NCI-H2081 treated with DMSO at 0.1 percent for 48 hours (cell line): ENCODE measurements at regions not wholly inside any gene's neighbourhood (a gene's known extent, or its start where the extent isn't known, plus 50 kb on each side); places are given as distances from the start of the nearest gene placed in this dataset.

ENCODE experiments used
- DNase-seq: peaks from one replicate; lab custom pipeline; 2025; lab: John Stamatoyannopoulos, UW

- no peak for DNase-seq
Observed at GRCh38 chr14:80146941-80147340, 64.4 kb downstream of the DIO2 start.

GRCh38 chr14:80136358-80136757 is 74.9 kb downstream of the DIO2 start:
- DNase-seq = no peak

GRCh38 chr14:80135305-80136088 is 75.8 kb downstream of the DIO2 start:
- no peak for DNase-seq

DNA sequence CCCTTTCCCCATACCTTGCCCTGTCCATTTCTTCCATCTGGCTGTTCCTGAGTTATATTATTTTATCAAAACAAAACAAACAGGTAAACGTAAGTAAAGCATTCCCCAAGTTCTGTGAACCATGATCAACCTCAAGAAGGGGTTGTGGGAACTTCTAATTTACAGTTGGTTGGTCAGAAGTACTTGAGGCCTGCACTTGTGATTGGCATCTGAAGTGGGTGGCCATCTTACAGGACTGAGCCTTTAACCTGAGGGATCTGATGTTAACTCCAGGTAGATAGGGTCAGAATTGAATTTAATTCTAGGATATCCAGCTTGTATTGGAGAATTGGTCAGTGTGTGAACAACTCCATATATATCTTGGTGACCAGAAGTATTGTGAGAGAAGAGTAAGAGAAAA is 77.0 kb downstream of the DIO2 start:
- DNase-seq = no peak

- DNase-seq = no peak
Observed at GRCh38 chr14:80133457-80133856, 77.8 kb downstream of the DIO2 start.

DNA sequence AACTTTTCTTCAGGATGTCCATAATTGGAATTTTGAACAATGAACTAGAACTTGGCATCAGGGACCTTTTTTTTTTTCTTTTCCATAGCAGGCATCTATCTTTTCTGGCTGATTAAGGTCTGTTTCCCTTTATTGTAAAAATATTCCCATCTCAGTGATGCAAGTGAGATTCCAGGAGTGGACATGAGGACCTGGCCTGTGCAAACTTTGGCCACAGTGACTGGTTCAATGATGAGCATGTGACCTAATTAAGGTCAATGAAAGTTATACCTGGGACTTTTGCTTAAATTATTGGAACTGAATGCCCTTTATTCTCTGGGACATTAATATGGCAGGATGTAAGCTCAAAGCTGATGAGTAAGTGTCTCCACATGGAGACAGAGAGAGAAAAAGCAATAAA is 83.8 kb downstream of the DIO2 start:
- no peak for DNase-seq

- DNase-seq = no peak
Observed at GRCh38 chr14:80124794-80125193, 86.5 kb downstream of the DIO2 start.

DNA sequence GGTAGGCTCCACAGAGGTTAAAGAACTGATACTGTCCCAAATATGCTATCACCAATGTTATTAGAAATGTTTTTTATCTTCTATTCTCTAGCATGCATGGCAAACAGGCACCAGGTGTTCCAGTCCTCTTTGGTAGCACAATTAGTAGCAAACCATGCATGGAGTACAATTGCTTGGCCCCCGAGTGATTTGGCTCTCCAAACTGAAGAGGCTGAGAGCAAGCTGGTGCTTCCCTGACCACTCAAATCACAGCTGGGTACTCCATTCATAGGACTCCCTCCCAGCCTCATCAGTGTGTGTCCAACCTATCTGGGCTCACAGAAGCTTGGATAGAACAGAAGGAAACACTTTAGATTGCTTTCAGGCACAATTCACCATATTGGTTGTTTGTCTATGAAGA is 93.4 kb downstream of the DIO2 start:
- DNase-seq = peak; percentile 34

GRCh38 chr14:80116157-80116556 is 95.1 kb downstream of the DIO2 start:
- no peak for DNase-seq

- DNase-seq = no peak
Observed at GRCh38 chr14:80110721-80111120, 100.6 kb downstream of the DIO2 start.

- no peak for DNase-seq
Observed at GRCh38 chr14:80109055-80109454, 102.2 kb downstream of the DIO2 start.

DNA sequence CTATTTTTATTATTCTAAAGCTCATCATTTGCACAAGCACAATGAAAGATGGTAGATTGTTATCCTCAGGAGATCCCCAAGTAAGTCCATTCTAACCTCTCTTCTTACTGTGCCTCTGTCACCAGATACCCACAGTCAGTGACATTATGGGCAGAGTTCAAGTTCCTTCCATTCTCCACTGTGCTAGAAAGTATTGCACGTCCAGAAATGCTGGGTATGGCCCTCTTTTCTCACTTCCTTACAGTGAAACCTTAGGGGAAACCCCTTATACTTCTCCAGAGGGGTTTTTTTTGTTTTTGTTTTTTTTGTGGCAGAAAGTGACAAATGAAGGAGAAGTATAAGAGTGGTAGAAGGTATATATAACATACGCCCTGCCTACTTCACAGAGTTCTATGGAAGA is 102.9 kb downstream of the DIO2 start:
- no peak for DNase-seq

DNA sequence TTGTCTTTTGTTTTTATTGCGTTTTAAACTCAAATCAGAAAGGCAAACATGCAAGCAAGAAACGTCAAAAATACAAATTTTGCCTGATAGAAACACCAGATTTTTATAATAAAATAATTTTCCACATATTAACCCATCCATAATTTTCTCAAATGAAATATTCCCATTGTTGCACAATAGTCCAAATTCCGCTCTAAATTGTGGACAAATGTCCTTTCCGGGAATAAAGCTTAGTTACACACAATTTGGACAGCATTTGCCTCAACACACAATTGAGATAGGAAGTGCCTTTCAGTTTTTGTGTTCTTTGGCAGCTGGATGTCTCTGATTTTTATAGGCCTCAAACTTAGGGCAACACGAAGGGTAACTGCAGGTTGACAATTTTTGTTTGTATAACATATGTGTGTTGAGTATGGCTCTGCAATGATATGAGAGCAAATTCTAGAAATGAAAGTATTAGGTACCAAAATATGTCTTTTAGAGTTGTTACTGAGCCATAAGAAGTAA is 105.8 kb downstream of the DIO2 start:
- no peak for DNase-seq

- no peak for DNase-seq
Observed at GRCh38 chr14:80101835-80102234, 109.5 kb downstream of the DIO2 start.

DNA sequence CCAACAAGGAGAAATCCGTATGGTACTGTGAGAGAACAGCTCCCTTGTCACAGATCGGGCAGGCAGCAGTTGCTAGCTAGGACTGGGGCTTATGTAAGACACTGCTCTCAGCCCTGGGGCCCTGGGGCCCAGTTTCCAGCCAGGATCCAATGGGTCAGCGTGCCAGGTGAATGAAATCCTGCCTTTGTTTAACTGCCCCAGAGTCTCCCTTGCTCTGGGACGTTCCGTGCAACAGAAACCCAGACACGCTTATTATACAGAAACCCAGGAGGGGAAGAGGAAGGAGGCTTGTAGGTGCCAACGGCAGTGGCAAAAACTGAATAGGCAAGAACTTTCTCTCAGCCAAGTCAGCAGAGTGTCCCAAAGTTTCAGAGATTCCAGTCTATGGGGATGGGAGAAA is 110.6 kb downstream of the DIO2 start:
- DNase-seq = no peak

DNA sequence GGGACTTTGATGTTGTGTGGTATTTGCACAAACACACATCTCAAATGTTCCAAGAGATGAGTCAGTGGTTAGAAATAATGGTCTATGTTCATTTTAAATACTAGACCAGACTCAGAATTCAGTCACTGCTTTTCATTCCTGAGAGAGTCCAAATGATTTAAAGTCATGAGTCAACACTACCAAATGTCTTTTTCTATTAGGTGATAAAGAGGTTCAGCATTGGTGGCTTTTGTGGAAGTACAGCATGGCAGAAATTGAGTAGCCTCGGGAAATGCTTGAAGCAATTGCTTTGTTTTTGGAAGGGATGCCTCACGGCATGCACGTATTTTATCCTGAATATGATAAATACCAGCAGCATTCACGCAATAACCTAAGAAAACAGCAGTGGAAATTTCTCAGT is 115.7 kb downstream of the DIO2 start:
- DNase-seq = no peak

GRCh38 chr14:80087411-80087810 is 123.9 kb downstream of the DIO2 start:
- no peak for DNase-seq

- DNase-seq = no peak
Observed at GRCh38 chr14:80084196-80084595, 127.1 kb downstream of the DIO2 start.

- DNase-seq = no peak
Observed at GRCh38 chr14:80080601-80081000, 130.7 kb downstream of the DIO2 start.

- peak; percentile 36 for DNase-seq
Observed at GRCh38 chr14:80078501-80078900, 132.8 kb downstream of the DIO2 start.

DNA sequence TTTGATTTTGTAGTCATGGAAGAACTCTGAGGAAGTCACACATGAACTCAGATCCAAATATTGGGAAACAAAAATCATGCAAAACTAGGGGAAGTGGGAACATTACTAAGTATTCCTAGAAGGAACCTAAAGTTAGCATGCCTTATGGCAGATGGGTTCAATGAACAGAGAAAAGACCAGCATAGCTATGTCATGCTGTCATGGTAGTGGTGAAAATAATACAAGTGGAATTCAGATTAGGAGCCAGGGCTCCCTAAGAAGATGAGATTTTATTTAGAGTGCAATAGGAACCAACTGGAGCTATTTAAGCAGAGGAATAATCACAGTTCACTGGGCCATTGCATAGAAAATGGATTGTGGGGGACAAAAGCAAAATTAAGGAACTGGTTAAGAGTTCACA is 134.0 kb downstream of the DIO2 start:
- no peak for DNase-seq

DNA sequence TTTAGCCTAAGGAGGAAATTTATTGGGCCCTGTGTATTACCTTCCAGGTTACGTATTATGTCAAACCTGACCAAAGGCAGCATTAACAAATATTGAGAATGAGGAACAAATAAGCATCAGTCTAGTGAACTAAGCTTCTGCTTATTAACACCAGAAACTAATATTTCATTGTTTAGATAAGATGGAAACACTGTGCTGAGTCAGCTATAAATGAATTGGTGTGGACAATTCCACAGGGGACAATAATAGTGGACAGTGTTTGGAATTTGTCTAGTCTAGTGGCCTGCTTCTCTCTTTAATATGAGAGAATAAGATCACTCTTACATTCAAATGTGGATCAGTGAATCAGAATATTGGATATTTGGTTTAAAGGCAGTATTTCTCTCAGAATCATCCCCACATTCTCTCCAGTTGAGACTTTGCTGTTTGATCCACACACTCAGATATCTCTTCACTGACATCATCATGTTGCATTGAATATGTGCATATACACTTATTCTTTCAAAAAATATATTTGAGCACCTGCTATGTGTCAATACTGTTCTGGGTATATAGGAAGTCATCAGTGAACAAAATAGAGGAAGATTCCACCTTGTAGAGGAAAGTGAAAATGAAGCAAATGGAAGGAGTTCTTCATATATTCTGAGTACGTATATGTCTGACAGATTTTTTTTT is 136.3 kb downstream of the DIO2 start:
- DNase-seq = no peak

DNA sequence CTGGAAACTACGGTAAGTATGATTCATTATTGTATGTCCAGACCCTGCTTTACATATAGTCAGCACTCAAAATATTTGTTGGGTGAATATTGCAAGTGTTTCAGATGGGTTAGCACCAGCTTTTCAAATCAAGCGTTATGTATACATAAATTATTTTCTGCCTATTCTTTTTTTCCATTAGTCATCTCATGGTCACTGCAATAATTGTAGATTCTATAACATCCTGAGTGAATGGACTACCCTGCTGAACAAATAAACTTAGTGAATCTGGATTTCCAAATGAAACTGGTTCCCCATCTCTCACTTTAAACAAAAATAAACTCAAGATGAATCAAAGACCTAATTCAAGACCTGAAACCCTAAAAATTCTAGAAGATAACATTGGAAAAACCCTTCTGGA is 152.3 kb downstream of the DIO2 start:
- no peak for DNase-seq

- DNase-seq = no peak
Observed at GRCh38 chr14:80056497-80056801, 154.9 kb downstream of the DIO2 start.
